Tibial nerve (tissue), 3 donors: ENCODE measurements at regions not wholly inside any gene's neighbourhood (a gene's known extent, or its start where the extent isn't known, plus 50 kb on each side); places are given as distances from the start of the nearest gene placed in this dataset.

Source experiments
- CTCF ChIP-seq, 5 experiments: fragments of 200-600 bp in 3 of 5; fragments of 450-650 bp in 2 of 5; sonication (generic) in 3 of 5; IDR thresholded peaks; one replicate each; pipeline ENCODE4 v1.5.1; 2016 to 2019; ENCODE audit warnings: antibody characterized with exemption in 5 of 5, mild to moderate bottlenecking in 3 of 5, moderate library complexity in 2 of 5
- POLR2A ChIP-seq, 2 donors: fragments of 450-650 bp; IDR thresholded peaks; one replicate each; pipeline ENCODE4 v1.6.1; 2017; ENCODE audit warnings: antibody characterized with exemption in 2 of 2, mild to moderate bottlenecking in 2 of 2, moderate library complexity in 2 of 2

GRCh38 chr5:159650803-159651202 lies 265.5 kb upstream of the ADRA1B start:
- TF ChIP-seq CTCF (IDR thresholded peaks at IDR 0.05) = no peak
- no peak for TF ChIP-seq POLR2A (IDR thresholded peaks at IDR 0.05)
